OCI-LY3 (cell line): ENCODE measurements at regions not wholly inside any gene's neighbourhood (a gene's known extent, or its start where the extent isn't known, plus 50 kb on each side); places are given as distances from the start of the nearest gene placed in this dataset.

Source experiments
- EZH2phosphoT487 ChIP-seq: fragments of 200-600 bp; shearing (Covaris generic); IDR thresholded peaks from 2 replicates; pipeline ENCODE4 v1.6.1; 2018; ENCODE audit warnings: antibody characterized with exemption, mixed run types, low read depth
- TF ChIP-seq, protein P1 (sequence below): fragments of 200-600, 300-600 bp; sonication (generic); IDR thresholded peaks from 2 replicates; pipeline ENCODE4 v1.5.1; 2014; ENCODE audit warnings: antibody characterized with exemption, low read length, low read depth

DNA sequence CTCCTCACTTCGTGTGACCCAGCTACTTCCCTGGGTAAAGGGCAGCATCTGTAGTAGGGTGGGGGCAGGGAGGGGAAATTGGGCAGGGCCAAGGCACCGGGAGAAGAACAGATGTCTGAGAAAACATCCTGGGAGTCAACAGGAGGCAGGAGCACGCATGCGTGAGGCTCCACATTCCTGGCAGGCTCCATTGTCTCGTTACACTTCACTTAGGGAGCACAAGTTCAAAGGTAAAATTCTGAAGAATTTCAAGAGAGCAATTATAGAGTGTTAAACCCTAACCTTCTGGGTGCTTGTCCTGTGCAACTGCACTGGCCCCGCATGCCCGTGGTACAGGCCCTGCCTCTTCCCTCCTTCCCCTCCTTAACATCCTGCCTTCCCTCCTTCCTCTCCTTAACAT lies 79.6 kb upstream of the POMP start:
- TF ChIP-seq, protein P1, sequence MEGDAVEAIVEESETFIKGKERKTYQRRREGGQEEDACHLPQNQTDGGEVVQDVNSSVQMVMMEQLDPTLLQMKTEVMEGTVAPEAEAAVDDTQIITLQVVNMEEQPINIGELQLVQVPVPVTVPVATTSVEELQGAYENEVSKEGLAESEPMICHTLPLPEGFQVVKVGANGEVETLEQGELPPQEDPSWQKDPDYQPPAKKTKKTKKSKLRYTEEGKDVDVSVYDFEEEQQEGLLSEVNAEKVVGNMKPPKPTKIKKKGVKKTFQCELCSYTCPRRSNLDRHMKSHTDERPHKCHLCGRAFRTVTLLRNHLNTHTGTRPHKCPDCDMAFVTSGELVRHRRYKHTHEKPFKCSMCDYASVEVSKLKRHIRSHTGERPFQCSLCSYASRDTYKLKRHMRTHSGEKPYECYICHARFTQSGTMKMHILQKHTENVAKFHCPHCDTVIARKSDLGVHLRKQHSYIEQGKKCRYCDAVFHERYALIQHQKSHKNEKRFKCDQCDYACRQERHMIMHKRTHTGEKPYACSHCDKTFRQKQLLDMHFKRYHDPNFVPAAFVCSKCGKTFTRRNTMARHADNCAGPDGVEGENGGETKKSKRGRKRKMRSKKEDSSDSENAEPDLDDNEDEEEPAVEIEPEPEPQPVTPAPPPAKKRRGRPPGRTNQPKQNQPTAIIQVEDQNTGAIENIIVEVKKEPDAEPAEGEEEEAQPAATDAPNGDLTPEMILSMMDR: no peak
- TF ChIP-seq EZH2phosphoT487: no peak
